MCF 10A (cell line): ENCODE measurements at regions not wholly inside any gene's neighbourhood (a gene's known extent, or its start where the extent isn't known, plus 50 kb on each side); places are given as distances from the start of the nearest gene placed in this dataset.

Source experiments
- BruUV-seq: library from RNA; stranded (reverse); fragments of 400-500 nt; replicated peaks from 2 replicates; lab custom pipeline; 2021; lab: Mats Ljungman, UMichigan
- CTCF ChIA-PET: fragments of 300-600 bp; sonication (Branson Sonifier 250); formaldehyde crosslinking; extraction: SDS; loops from one replicate; lab custom pipeline; 2021; ENCODE audit warnings: antibody characterized with exemption, inconsistent platforms; lab: Yijun Ruan, JAX
- POLR2A ChIA-PET: fragments of 300-600, 350-650 bp; sonication (Branson Sonifier 250); formaldehyde crosslinking; extraction: SDS; loops from one replicate; lab custom pipeline; 2020; ENCODE audit warnings: antibody characterized with exemption, inconsistent platforms; lab: Yijun Ruan, JAX
- DNase-seq: peaks from one replicate; pipeline ENCODE4 v3.0.0-alpha.2; 2018; ENCODE audit not compliant: unreplicated experiment
- H3K27ac Mint-ChIP-seq: one replicate; pipeline ENCODE4 v1.8.0; 2022; ENCODE audit warnings: mild to moderate bottlenecking, low read depth, mixed read lengths; ENCODE audit not compliant: unreplicated experiment
- H3K27me3 Mint-ChIP-seq: one replicate; pipeline ENCODE4 v1.8.0; 2022; ENCODE audit warnings: mixed read lengths; ENCODE audit not compliant: insufficient read depth, unreplicated experiment
- H3K36me3 Mint-ChIP-seq: one replicate; pipeline ENCODE4 v1.8.0; 2022; ENCODE audit warnings: mild to moderate bottlenecking, moderate library complexity, mixed read lengths; ENCODE audit not compliant: insufficient read depth, unreplicated experiment
- H3K4me1 Mint-ChIP-seq: one replicate; pipeline ENCODE4 v1.8.0; 2022; ENCODE audit warnings: mixed read lengths; ENCODE audit not compliant: insufficient read depth, unreplicated experiment
- H3K4me3 Mint-ChIP-seq: one replicate; pipeline ENCODE4 v1.8.0; 2022; ENCODE audit warnings: mild to moderate bottlenecking, moderate library complexity, mixed read lengths; ENCODE audit not compliant: unreplicated experiment
- H3K9me3 Mint-ChIP-seq: one replicate; pipeline ENCODE4 v1.8.0; 2022; ENCODE audit warnings: mixed read lengths; ENCODE audit not compliant: unreplicated experiment
- CTCF ChIP-seq: fragments of 200-600 bp; IDR thresholded peaks from one replicate; pipeline ENCODE4 v1.8.0; 2022; ENCODE audit warnings: antibody characterized with exemption, mild to moderate bottlenecking; ENCODE audit not compliant: unreplicated experiment
- intact Hi-C: fragments of 100-400 bp; cut with micrococcal nuclease; formaldehyde crosslinking; loops from 2 replicates; pipeline ENCODE4 v1.14.1; 2022

- POLR2A ChIA-PET: no interaction called here
- CTCF ChIA-PET: no interaction called here
- no TSS peak for BruUV-seq
- DNase-seq: no peak
- no peak for TF ChIP-seq CTCF
- Mint-ChIP-seq H3K4me3 (no peak overlapping the region), H3K27me3 (peaks cover 96% of the 10 kb centered on the region), H3K4me1 (no peaks in the 10 kb centered on the region), H3K27ac (no peak overlapping the region), H3K9me3 (no peaks in the 10 kb centered on the region), H3K36me3 (peaks cover 4% of the 10 kb centered on the region)
- intact Hi-C loops: no loop called here
Observed at GRCh38 chr17:79330229-79330628, 255.6 kb downstream of the ENGASE start.

GRCh38 chr17:79326814-79327213 lies 252.2 kb downstream of the ENGASE start:
- Mint-ChIP-seq H3K27ac (no peak overlapping the region), H3K9me3 (no peaks in the 10 kb centered on the region), H3K4me3 (no peak overlapping the region), H3K4me1 (no peaks in the 10 kb centered on the region), H3K36me3 (peaks cover 4% of the 10 kb centered on the region), H3K27me3 (peaks cover 90% of the 10 kb centered on the region)
- POLR2A ChIA-PET: no interaction called here
- DNase-seq: no peak
- CTCF ChIA-PET: interaction anchor here (0.6 kb wide), 1 partner anchor 15 kb away, joined by 3 read pairs; no protein-coding TSS in a partner anchor
- TF ChIP-seq CTCF: no peak
- no TSS peak for BruUV-seq
- intact Hi-C loops: no loop called here

- H3K4me3 Mint-ChIP-seq: no peak overlapping the region
- BruUV-seq: no TSS peak
- CTCF ChIA-PET: interaction anchor here (0.6 to 1.0 kb wide), 2 partner anchors 14 to 68 kb away, joined by 3 to 6 read pairs; no protein-coding TSS in a partner anchor
Observed at GRCh38 chr17:79325709-79326430, 251.2 kb downstream of the ENGASE start.

More at GRCh38 chr17:79325709-79326430, 251.2 kb downstream of the ENGASE start:
- Mint-ChIP-seq H3K27ac (no peak overlapping the region), H3K4me1 (no peaks in the 10 kb centered on the region), H3K9me3 (no peaks in the 10 kb centered on the region), H3K27me3 (peaks cover 90% of the 10 kb centered on the region), H3K36me3 (no peaks in the 10 kb centered on the region)
- POLR2A ChIA-PET: interaction anchor here (0.9 kb wide), 1 partner anchor 98 kb away, joined by 4 read pairs; no protein-coding TSS in a partner anchor
- intact Hi-C loops: no loop called here
- peak; percentile 26 for DNase-seq
- TF ChIP-seq CTCF: no peak
